K562 (cell line): ENCODE measurements at regions not wholly inside any gene's neighbourhood (a gene's known extent, or its start where the extent isn't known, plus 50 kb on each side); places are given as distances from the start of the nearest gene placed in this dataset.

Experiments used
- CTCF ChIP-seq, 3 experiments: IDR thresholded peaks in 2 of 3; conservative IDR thresholded peaks in 1 of 3; 2 replicates each; pipeline ENCODE4 v1.5.1; 2011 to 2012; ENCODE audit warnings: low read length in 3 of 3, mild to moderate bottlenecking in 3 of 3, control low read depth in 2 of 3, improper control_type of control experiment in 1 of 3, inconsistent platforms in 1 of 3, low read depth in 1 of 3, mixed read lengths in 1 of 3, moderate library complexity in 1 of 3; ENCODE audit not compliant: insufficient read depth in 2 of 3
- GATAD2A ChIP-seq: fragments of 450-650 bp; IDR thresholded peaks from 2 replicates; pipeline ENCODE4 v1.6.1; 2017
- HDAC6 ChIP-seq: IDR thresholded peaks from 2 replicates; pipeline ENCODE4 v1.6.1; 2012; ENCODE audit warnings: low read depth, mild to moderate bottlenecking, control low read depth, inconsistent platforms, low read length, moderate library complexity
- IRF1 ChIP-seq: sonication (generic); formaldehyde crosslinking; IDR thresholded peaks from 2 replicates; pipeline ENCODE4 v1.8.0; 2022; ENCODE audit warnings: missing genetic modification reagents, mild to moderate bottlenecking, borderline replicate concordance
- NFIC ChIP-seq: fragments of 450-650 bp; IDR thresholded peaks from 2 replicates; pipeline ENCODE4 v1.6.1; 2017; ENCODE audit warnings: mild to moderate bottlenecking, inconsistent platforms
- POLR2A ChIP-seq: fragments of 450-650 bp; conservative IDR thresholded peaks from 2 replicates; pipeline ENCODE4 v1.6.1; 2016
- RNF219 ChIP-seq: fragments of 250-450 bp; sonication (Bioruptor Pico); IDR thresholded peaks from 2 replicates; pipeline ENCODE4 v1.5.0; 2022; ENCODE audit warnings: mild to moderate bottlenecking
- SP1 ChIP-seq: sonication (generic); formaldehyde crosslinking; IDR thresholded peaks from 2 replicates; pipeline ENCODE4 v1.8.1; 2022; ENCODE audit warnings: mild to moderate bottlenecking, missing genetic modification reagents
- TCF7L2 ChIP-seq: fragments of 150-350 bp; IDR thresholded peaks from 2 replicates; pipeline ENCODE4 v1.6.1; 2016; ENCODE audit warnings: low read depth, mild to moderate bottlenecking, low read length, moderate library complexity
- ZNF3 ChIP-seq: fragments of 250-450 bp; sonication (Bioruptor Pico); IDR thresholded peaks from 2 replicates; pipeline ENCODE4 v1.5.0; 2021; ENCODE audit warnings: mild to moderate bottlenecking, moderate library complexity
- ZNF398 ChIP-seq: fragments of 250-450 bp; sonication (Bioruptor Pico); IDR thresholded peaks from 2 replicates; pipeline ENCODE4 v1.8.0; 2021; ENCODE audit warnings: moderate library complexity, mild to moderate bottlenecking, inconsistent platforms

GRCh38 chr2:78353168-78353567 lies 672.3 kb upstream of the REG3G start:
- TF ChIP-seq GATAD2A: no peak
- TF ChIP-seq POLR2A: no peak
- no peak for TF ChIP-seq ZNF3 (CRISPR knock-in tag)
- no peak for TF ChIP-seq TCF7L2
- TF ChIP-seq IRF1 (CRISPR knock-in tag): no peak
- TF ChIP-seq RNF219 (CRISPR knock-in tag): no peak
- no peak for TF ChIP-seq CTCF (IDR thresholded peaks at IDR 0.05 in 2 of 3, conservative IDR thresholded peaks at IDR 0.05 in 1 of 3; ENCODE audit: insufficient read depth in 2 of 3, low read depth in 1 of 3, low read length in 3 of 3)
- TF ChIP-seq SP1 (CRISPR knock-in tag): no peak
- TF ChIP-seq NFIC: no peak
- TF ChIP-seq ZNF398 (CRISPR knock-in tag): no peak
- TF ChIP-seq HDAC6: no peak
